Right atrium auricular region (tissue), 2 donors: ENCODE measurements at regions not wholly inside any gene's neighbourhood (a gene's known extent, or its start where the extent isn't known, plus 50 kb on each side); places are given as distances from the start of the nearest gene placed in this dataset.

Experiments used
- DNase-seq: peaks from one replicate; pipeline ENCODE4 v3.0.0-alpha.2; 2019; ENCODE audit warnings: low spot score
- H3K27ac ChIP-seq, 2 donors: fragments of 200-600 bp; sonication (generic); 1 replicate in 1 of 2; 2 replicates in 1 of 2; pipeline ENCODE4 v1.5.1; 2016 to 2019
- H3K27me3 ChIP-seq, 2 donors: fragments of 200-600 bp; sonication (generic); one replicate each; pipeline versions ENCODE4 v1.5.1 to v1.6.0; 2017 to 2019
- H3K36me3 ChIP-seq: fragments of 200-600 bp; sonication (generic); one replicate; pipeline ENCODE4 v1.5.1; 2016
- H3K4me1 ChIP-seq, 2 donors: fragments of 200-600 bp; sonication (generic); one replicate each; pipeline versions ENCODE4 v1.5.1 to v1.6.0; 2017 to 2019
- H3K4me3 ChIP-seq, 2 donors: fragments of 200-600 bp; sonication (generic); 1 replicate in 1 of 2; 2 replicates in 1 of 2; pipeline ENCODE4 v1.5.1; 2017 to 2019; ENCODE audit warnings: mild to moderate bottlenecking in 1 of 2, moderate library complexity in 1 of 2
- H3K9me3 ChIP-seq, 2 donors: fragments of 200-600 bp; sonication (generic); one replicate each; pipeline ENCODE4 v1.5.1; 2019
- CTCF ChIP-seq, 2 donors: fragments of 200-600 bp; sonication (generic); IDR thresholded peaks; one replicate each; pipeline ENCODE4 v1.5.1; 2019; ENCODE audit warnings: antibody characterized with exemption in 2 of 2

DNA sequence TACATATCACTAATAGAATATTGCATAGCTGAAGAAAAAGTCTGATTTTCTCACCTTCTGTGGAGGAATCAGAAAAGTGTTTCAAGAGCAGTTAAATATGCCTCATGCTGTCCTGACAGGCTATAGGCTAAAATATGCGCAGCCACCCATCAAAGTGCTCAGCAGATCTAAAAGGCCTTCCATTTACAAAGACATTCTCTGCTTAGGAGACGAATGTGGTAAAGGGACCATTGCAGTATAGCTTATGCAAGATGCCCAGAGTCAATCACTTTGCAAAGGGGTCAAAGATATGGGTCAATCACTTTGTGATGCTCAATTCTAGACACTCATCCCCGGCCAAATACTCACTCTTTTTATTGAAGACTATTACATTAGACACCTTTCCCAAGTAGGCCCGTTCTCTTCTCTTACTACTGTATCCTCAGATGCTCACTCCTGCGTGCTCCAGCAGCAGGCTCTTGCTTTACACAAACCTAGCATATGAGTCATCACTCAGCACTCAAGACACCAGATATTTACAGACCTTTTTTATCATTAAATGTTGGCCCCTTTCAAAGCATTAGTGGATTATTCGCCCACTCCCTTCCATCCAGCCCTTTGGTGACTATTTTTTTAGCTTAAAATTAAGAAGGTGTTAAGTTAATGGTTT lies 568.2 kb upstream of the CDH18 start:
- DNase-seq = no peak
- Histone ChIP-seq H3K4me1 (no peaks in the 10 kb centered on the region), H3K27ac (no peak overlapping the region), H3K27me3 (no peaks in the 10 kb centered on the region), H3K9me3 (no peaks in the 10 kb centered on the region), H3K4me3 (no peak overlapping the region), H3K36me3 (no peaks in the 10 kb centered on the region)
- TF ChIP-seq CTCF (IDR thresholded peaks at IDR 0.05) = no peak

DNA sequence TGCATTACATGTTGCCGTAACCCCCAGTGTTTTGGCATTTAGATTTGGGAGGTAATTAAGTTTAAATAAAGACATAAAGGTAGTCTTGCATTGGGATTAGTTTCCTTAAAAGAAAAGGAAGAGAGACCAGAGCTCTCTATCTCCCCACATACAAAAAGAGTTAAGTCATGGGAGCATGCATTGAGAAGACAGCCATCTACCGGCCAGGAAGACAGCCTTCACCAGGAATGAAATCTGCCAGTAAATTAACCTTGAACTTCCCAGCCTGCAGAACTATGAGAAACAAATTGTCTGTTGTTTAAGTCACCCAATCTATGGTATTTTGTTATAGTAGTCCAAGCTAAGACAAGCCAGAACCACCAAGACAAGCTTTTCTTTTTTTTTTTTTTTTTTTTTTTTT lies 567.0 kb upstream of the CDH18 start:
- Histone ChIP-seq H3K27ac (no peak overlapping the region), H3K4me3 (no peak overlapping the region), H3K36me3 (no peaks in the 10 kb centered on the region), H3K4me1 (no peaks in the 10 kb centered on the region), H3K9me3 (no peaks in the 10 kb centered on the region), H3K27me3 (no peaks in the 10 kb centered on the region)
- no peak for DNase-seq
- TF ChIP-seq CTCF (IDR thresholded peaks at IDR 0.05) = no peak

- DNase-seq = no peak
- H3K36me3 ChIP-seq = no peaks in the 10 kb centered on the region
- TF ChIP-seq CTCF (IDR thresholded peaks at IDR 0.05) = no peak
- no peak overlapping the region for H3K4me3 ChIP-seq
- H3K27me3 ChIP-seq = no peaks in the 10 kb centered on the region
- no peak overlapping the region for H3K27ac ChIP-seq
- no peaks in the 10 kb centered on the region for H3K9me3 ChIP-seq
- H3K4me1 ChIP-seq = no peaks in the 10 kb centered on the region
Measured at GRCh38 chr5:20554001-20554400, 566.0 kb upstream of the CDH18 start.

DNA sequence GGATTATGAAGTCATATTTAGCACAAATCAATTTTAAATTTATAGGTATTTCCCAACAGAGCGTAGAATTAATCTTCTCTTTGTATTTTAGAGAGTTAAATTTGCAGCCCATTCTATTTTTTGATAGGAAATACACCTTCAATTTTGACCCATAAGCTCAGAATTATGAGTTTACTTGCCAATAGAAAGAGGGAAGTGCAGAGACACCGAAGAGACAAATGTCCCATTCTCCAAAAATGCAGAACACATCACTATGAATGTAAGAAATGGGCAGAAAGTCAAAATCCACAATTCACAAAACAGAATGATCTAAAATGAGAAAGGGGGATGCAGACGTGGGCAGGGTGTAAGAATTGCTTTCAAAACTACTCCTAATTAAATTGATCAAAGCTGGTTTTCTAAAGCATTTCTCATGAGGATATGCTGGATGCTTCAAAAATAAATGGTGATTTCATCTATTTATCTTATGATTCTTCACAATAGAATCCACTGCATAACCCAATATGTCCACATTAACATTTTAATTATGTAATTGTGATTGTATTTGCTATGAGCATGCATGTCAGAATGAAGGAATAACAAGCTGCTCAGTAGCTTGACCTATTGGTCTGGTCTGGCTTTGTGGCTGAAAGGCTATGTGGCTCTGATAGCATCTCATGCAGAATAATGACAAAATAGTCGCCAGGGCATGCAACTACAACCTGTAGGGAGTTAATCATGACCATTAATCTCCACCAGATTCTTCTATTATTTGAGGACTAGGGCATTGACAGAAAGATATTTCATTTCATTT lies 550.1 kb upstream of the CDH18 start:
- H3K36me3 ChIP-seq = no peaks in the 10 kb centered on the region
- peaks cover 0 to 11% of the 10 kb centered on the region in 2 donors for H3K9me3 ChIP-seq
- no peak overlapping the region for H3K4me3 ChIP-seq
- no peaks in the 10 kb centered on the region for H3K4me1 ChIP-seq
- TF ChIP-seq CTCF (IDR thresholded peaks at IDR 0.05) = no peak
- H3K27ac ChIP-seq = no peak overlapping the region
- H3K27me3 ChIP-seq = no peaks in the 10 kb centered on the region
- no peak for DNase-seq

GRCh38 chr5:20536813-20537212 lies 548.8 kb upstream of the CDH18 start:
- no peak for TF ChIP-seq CTCF (IDR thresholded peaks at IDR 0.05)
- Histone ChIP-seq H3K27me3 (no peaks in the 10 kb centered on the region), H3K27ac (no peak overlapping the region), H3K4me1 (no peaks in the 10 kb centered on the region), H3K4me3 (no peak overlapping the region), H3K9me3 (peaks cover 0 to 11% of the 10 kb centered on the region in 2 donors), H3K36me3 (no peaks in the 10 kb centered on the region)
- DNase-seq = no peak
